Gastroesophageal sphincter (tissue), 3 donors: ENCODE measurements at regions not wholly inside any gene's neighbourhood (a gene's known extent, or its start where the extent isn't known, plus 50 kb on each side); places are given as distances from the start of the nearest gene placed in this dataset.

Experiments
- POLR2A ChIP-seq, 2 donors: fragments of 450-650 bp; IDR thresholded peaks; one replicate each; pipeline ENCODE4 v1.6.1; 2017; ENCODE audit warnings: antibody characterized with exemption in 2 of 2, mild to moderate bottlenecking in 2 of 2, moderate library complexity in 1 of 2
- TF ChIP-seq, protein P1 (sequence below), 4 experiments: fragments of 200-600 bp in 2 of 4; fragments of 450-650 bp in 2 of 4; sonication (generic) in 1 of 4; IDR thresholded peaks; one replicate each; pipeline ENCODE4 v1.5.1; 2017 to 2019; ENCODE audit warnings: antibody characterized with exemption in 4 of 4, mild to moderate bottlenecking in 2 of 4, moderate library complexity in 2 of 4

DNA sequence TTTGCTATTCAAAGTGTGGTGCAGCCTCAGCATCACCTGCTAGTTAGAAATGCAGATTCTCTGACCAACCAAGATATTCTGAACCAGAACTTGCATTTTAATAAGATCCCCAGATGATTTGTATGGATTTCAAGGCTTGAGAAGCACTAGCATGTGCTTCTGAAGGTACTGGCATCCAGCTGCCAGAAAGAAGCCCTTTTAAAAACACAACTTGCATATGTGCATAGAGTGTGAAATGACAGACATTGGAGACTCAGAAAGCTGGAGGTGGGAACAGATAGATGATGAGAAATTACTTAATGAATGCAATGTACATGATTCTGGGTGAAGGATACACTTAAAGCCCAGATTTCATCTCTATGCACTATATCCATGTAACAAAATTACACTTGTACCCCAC, 409.3 kb upstream of the SPTLC3 start:
- TF ChIP-seq POLR2A (IDR thresholded peaks at IDR 0.05), result no peak
- TF ChIP-seq, protein P1, sequence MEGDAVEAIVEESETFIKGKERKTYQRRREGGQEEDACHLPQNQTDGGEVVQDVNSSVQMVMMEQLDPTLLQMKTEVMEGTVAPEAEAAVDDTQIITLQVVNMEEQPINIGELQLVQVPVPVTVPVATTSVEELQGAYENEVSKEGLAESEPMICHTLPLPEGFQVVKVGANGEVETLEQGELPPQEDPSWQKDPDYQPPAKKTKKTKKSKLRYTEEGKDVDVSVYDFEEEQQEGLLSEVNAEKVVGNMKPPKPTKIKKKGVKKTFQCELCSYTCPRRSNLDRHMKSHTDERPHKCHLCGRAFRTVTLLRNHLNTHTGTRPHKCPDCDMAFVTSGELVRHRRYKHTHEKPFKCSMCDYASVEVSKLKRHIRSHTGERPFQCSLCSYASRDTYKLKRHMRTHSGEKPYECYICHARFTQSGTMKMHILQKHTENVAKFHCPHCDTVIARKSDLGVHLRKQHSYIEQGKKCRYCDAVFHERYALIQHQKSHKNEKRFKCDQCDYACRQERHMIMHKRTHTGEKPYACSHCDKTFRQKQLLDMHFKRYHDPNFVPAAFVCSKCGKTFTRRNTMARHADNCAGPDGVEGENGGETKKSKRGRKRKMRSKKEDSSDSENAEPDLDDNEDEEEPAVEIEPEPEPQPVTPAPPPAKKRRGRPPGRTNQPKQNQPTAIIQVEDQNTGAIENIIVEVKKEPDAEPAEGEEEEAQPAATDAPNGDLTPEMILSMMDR (IDR thresholded peaks at IDR 0.05), result no peak
